GM18867 (cell line): ENCODE measurements at regions not wholly inside any gene's neighbourhood (a gene's known extent, or its start where the extent isn't known, plus 50 kb on each side); places are given as distances from the start of the nearest gene placed in this dataset.

ENCODE experiments used
- ATAC-seq: cut with Tn5 transposase; IDR thresholded peaks from one replicate; pipeline ENCODE4 v1.9.1; 2021; ENCODE audit warnings: mild to moderate bottlenecking, moderate library complexity; ENCODE audit not compliant: unreplicated experiment

GRCh38 chr6:168228676-168229367 lies 90.8 kb downstream of the DACT2 start:
- no peak for ATAC-seq

GRCh38 chr6:168227840-168228239 lies 91.7 kb downstream of the DACT2 start:
- ATAC-seq, result no peak

GRCh38 chr6:168226902-168227318 lies 92.7 kb downstream of the DACT2 start:
- ATAC-seq, result no peak

GRCh38 chr6:168226061-168226752 lies 93.4 kb downstream of the DACT2 start:
- ATAC-seq, result no peak

DNA sequence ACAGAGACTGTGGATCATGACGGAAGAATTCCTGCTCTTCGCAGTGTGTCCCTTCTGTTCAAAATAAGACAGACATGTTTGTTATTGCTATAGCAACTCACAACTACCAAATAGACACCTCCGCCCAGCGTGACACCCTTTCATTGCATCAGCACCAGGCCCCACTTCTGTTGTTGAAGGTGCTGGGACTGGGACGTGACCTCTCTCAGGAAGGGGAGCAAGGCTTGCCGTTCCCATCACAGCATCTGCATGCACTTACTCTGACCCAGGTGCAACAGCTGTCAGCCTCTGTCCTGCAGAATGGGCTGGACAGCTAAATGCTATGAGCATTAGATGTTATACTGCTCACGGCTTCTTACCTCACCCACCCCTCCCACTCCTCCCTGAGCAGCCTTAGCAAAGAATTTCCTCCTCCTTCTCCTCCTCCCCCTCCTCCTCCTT lies 94.1 kb downstream of the DACT2 start:
- no peak for ATAC-seq

- no peak for ATAC-seq
Observed at GRCh38 chr6:168223755-168224154, 95.8 kb downstream of the DACT2 start.

DNA sequence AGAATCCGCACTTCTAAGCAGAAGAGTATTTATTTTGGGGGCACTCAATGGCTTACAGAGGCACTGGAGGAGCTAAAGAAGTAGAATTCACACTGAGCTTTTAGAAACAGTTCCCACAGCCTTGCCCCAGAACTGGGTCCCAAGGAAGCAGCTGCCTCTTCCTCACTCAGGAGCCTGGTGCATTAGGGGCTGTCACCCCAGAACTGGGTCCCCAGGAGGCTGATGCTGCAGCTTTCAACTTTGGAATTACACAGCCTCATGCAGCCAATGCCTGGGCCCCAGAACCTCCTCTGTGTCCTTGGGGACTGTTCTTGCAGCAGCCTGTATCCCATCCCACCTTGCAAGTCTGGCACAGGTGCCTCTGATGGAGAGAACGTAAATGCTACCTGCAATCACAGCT lies 96.4 kb downstream of the DACT2 start:
- no peak for ATAC-seq

- no peak for ATAC-seq
Observed at GRCh38 chr6:168222115-168223043, 97.2 kb downstream of the DACT2 start.

DNA sequence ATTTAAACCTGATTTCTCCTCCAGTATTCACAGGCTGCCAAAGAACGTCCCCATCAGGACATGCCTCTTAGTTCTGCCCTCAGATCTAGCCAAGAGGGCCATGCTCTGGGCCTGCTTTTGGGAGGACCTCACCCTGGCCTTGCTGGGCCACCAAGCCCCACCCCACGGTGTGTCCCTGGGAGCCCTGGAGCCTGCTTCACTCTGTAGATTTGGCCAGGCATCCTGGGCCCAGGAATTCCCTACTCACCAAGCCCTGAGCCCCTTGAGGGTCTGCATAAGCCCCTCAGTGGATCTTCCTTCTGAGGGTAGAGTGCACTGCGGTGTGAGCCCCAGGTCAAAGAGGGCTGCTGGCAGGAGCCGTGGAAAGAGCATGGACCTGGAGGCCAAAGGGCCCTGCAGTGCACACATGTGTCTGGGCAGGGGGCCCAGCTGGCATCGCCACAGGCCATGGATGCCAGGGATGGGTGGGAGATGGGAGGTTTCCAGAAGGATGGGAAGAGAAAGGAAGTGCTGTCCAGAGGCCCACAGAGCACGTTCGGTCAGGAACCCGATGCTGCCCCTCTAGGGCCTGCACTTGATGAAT lies 98.0 kb downstream of the DACT2 start:
- no peak for ATAC-seq

GRCh38 chr6:168221000-168221399 lies 98.6 kb downstream of the DACT2 start:
- ATAC-seq, result no peak

DNA sequence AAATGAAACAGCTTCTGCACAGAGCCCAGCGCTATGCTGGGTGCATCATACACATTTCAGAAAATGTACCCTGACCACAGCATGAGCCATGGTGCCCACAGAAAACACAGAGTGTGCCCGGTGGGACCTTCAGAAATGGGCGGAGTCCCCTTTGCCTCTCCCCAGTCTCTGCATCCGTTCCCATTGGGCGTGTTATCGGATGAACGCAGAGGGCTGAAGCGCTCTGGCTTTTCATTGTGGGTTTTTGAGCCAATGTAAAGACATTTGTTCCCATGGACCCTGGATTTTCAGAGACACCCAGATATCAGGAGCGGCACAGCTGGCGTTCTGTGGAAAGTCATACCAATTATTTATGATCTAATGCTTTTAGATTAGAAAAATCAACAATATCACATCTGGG lies 99.8 kb downstream of the DACT2 start:
- no peak for ATAC-seq

DNA sequence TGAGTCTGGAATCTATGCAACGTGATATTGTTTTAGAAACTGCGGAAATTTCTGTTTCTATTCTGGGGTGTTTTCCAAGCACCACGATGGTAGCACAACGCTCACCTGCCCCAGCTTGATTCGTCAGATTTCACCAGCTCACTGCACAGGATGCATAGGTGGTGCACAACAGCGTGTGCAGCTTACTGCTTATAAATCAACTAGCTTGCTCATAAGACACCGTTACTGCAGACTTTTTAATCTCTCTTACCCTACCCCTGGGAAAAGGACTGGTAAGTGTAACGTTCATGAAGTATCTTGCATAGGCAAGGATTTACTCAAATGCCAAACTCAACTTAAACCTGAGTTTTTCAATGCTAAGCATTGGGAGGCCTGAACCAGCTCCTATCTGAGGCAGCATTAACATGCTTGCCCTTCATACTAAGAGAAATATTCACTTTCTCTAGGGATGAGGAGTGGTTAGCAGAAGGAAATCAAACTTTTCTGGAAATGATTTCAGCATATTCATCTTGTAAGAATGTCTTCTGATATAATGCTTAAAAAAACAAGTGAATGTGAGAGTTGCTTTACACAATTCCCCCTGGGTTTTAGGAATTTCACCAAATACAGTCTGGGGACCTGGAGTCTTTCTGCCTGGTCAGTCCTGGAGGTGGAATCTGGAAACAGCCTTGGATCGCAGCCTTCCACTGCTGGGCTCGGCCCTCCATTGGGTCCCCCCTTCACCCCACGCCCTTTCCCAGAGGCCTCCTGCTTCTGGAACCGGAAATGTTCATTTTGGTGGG lies 100.6 kb downstream of the DACT2 start:
- ATAC-seq, result no peak

GRCh38 chr6:168217880-168218537 lies 101.6 kb downstream of the DACT2 start:
- no peak for ATAC-seq

DNA sequence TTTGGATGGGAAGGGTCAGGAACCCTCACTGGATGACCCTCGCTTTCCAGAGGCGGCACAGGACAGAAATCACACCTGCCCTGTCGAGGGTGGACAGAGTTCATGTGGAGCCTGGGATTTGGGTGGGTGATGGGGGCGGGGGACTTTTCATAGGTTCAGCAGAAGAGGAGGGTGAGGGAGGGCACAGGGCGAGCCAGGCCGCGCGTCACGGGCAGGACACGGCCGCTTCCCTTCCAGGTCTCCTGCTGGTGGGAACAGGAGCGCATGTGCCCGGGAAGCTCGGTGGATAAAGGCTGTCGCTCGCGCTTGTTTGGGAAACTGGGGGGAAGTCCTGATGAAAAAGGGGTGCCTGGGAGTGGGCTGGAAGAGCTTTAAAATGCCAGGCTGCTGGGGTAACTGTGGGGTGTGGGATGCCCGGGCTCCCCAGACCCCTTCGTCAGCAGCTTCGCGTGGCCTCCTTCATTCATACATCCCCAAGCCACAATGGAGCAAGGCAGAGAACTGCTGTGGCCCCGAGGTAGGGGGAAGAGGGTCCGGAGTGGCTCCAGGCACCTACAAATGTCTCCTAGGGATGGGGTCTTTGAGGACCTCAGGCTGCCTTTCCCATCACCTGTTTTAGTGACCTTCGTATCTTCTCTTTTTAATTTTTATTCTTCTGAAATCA lies 102.2 kb downstream of the DACT2 start:
- no peak for ATAC-seq

GRCh38 chr6:168216751-168217191 lies 102.8 kb downstream of the DACT2 start:
- ATAC-seq, result no peak

DNA sequence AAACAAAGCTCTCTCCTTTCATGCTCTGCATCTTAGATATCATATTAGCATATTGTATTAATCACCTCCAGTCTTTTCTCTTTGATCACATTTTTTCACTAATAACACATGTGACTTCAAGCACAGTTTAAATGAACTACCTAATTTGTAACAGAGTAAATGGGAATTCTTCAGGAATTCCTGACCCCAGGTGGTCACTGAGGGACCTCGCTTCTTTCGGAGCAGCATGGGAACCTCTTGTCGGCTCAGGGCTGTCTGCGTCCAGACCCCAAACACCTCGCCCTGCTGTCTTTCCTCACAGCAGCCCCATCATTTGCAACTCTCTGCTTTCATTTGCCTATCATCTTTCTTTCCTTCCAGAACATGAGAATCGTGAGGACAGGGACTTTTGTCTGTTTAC lies 103.5 kb downstream of the DACT2 start:
- ATAC-seq, result no peak

- no peak for ATAC-seq
Observed at GRCh38 chr6:168215121-168215808, 104.3 kb downstream of the DACT2 start.

DNA sequence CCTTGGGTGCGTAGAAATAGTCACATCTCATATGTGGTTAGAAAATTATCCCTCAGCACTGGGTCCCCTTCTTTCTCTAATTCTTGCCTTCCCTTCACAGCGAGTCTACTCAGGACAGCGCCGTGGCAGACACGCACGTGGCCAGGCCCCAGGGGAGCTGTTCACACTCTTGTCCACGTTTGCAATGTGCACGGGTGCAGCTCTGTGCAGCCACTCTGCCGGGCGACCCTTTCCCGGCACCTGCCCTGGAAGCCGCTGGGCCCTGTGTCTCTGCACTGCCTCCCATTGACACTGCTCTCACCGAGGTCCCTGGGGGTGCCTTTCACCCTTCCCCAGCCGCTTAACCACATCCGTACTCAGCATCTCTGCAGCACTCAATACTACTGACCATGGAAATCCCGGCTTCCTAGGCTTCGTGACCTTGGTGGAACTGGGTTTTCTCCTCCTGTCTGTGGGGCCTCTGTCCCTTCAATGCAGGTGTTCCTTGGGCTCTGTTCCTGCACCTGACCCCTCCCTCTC lies 104.9 kb downstream of the DACT2 start:
- peak; percentile 54 for ATAC-seq
